Cardiac fibroblast (primary cell): ENCODE measurements at regions not wholly inside any gene's neighbourhood (a gene's known extent, or its start where the extent isn't known, plus 50 kb on each side); places are given as distances from the start of the nearest gene placed in this dataset.
"Not testable (repeated sequence)": the region's sequence is repeated elsewhere in the genome, so short reads cannot be mapped to it uniquely, and the experiment has no call there.

Source experiments
- DNase-seq, 2 donors: peaks; one replicate each; pipeline versions ENCODE4 v3.0.0 to v3.0.0-alpha.2; 2010; ENCODE audit warnings: low read depth in 2 of 2
- H3K4me3 ChIP-seq, 2 donors: replicated peaks in 1 of 2; 1 replicate in 1 of 2; 2 replicates in 1 of 2; pipeline ENCODE4 v1.5.1; 2011; ENCODE audit warnings: low read depth in 2 of 2, low read length in 2 of 2, mild to moderate bottlenecking in 2 of 2, moderate library complexity in 1 of 2
- TF ChIP-seq, protein P1 (sequence below): IDR thresholded peaks from one replicate; pipeline ENCODE4 v1.5.1; 2011; ENCODE audit warnings: low read depth, mild to moderate bottlenecking, low read length, inconsistent platforms

DNA sequence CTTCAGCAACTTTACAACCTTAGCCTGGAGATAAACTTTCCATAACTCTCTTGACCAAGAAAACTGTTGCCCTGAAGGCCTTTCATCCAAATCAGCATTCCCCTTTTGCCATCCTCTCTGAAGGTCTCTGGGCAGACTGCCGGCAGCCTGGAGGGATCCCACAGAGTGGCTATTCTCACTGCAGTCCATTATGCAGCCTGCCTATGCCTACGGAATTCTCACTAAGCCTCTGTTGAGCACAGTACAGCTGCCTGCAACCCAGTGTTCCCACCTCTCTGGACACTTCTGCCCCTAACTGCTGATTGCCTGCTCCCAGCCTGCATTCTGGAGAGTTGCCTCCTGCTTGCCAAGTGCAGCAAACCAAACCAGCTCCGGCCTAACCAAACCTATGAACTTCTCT, 548.9 kb upstream of the STEAP1 start:
- TF ChIP-seq, protein P1, sequence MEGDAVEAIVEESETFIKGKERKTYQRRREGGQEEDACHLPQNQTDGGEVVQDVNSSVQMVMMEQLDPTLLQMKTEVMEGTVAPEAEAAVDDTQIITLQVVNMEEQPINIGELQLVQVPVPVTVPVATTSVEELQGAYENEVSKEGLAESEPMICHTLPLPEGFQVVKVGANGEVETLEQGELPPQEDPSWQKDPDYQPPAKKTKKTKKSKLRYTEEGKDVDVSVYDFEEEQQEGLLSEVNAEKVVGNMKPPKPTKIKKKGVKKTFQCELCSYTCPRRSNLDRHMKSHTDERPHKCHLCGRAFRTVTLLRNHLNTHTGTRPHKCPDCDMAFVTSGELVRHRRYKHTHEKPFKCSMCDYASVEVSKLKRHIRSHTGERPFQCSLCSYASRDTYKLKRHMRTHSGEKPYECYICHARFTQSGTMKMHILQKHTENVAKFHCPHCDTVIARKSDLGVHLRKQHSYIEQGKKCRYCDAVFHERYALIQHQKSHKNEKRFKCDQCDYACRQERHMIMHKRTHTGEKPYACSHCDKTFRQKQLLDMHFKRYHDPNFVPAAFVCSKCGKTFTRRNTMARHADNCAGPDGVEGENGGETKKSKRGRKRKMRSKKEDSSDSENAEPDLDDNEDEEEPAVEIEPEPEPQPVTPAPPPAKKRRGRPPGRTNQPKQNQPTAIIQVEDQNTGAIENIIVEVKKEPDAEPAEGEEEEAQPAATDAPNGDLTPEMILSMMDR: no peak
- no peak overlapping the region for H3K4me3 ChIP-seq
- no peak for DNase-seq

DNA sequence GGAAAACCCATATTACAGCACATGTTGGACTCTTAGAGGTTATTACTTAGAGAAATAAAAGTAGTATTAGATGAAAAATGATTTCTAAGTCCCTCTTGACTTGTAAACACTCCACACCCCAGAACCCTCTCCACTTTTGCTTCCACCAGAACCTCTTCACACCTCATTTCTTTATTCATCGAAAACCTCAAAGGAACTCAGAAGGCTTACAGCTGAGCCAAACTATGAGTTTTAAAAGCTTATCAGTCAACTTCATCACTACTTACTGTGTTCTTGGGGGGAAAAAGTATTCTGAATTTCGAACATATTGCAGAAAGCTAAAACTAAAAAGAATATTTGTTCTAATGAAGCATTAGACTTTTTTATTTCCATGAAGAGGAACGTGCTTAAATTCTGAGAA, 547.8 kb upstream of the STEAP1 start:
- no peak for DNase-seq
- H3K4me3 ChIP-seq: no peak overlapping the region
- TF ChIP-seq, protein P1: no peak

DNA sequence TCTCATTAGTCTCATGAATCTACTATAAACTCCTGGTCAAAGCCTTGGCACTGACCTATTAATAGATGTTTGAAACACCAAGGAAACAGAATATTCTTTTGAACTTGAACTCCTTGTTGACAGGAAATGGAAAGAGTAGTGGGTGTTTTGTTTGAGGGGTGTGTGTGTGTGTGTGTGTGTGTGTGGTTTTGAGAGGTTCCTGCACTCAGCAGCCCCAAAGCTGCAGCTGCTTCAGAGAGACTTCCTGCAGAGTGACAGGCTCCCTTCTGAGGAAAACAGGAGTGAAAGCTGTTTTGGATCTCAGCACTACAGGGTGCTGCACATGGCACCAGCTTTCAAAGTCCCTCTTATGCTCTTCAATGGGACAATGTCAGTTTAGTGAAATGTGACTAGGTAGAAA, 546.5 kb upstream of the STEAP1 start:
- H3K4me3 ChIP-seq: no peak overlapping the region
- TF ChIP-seq, protein P1: no peak
- no peak for DNase-seq

DNA sequence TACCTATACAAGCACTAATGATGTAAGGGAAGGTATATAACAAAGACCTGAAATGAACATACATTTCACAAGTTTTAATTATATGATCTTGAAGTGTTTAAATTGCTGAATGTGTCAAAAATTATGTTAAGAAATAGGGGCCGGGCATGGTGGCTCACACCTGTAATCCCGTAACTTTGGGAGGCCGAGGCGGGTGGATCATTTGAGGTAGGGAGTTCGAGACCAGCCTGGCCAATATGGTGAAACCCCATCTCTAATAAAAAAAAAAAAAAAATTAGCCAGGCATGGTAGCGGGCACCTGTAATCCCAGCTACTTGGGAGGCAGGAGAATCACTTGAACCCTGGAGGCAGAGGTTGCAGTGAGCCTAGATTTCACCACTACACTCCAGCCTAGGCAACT, 537.4 kb upstream of the STEAP1 start:
- not testable (repeated sequence) for DNase-seq, H3K4me3 ChIP-seq

DNA sequence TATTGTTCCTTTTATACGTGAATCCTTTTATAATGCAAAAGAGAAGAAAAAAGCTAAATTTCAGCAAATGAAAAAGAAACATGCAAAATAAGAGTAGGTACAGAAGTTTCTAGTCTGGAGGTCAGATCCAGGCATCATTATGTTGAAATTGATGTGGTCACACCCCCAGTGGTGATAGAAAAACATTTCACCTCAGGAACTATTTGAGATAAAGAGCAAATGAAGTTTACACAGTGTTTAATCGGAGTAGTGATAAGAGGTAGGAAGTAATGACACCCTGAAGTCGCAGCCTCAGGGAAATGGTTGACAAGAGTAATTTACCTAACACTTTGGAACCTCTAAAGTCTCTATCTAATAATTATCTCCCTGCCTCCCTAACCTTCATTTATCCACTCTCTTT, 536.0 kb upstream of the STEAP1 start:
- no peak for DNase-seq
- H3K4me3 ChIP-seq: no peak overlapping the region
- TF ChIP-seq, protein P1: no peak

DNA sequence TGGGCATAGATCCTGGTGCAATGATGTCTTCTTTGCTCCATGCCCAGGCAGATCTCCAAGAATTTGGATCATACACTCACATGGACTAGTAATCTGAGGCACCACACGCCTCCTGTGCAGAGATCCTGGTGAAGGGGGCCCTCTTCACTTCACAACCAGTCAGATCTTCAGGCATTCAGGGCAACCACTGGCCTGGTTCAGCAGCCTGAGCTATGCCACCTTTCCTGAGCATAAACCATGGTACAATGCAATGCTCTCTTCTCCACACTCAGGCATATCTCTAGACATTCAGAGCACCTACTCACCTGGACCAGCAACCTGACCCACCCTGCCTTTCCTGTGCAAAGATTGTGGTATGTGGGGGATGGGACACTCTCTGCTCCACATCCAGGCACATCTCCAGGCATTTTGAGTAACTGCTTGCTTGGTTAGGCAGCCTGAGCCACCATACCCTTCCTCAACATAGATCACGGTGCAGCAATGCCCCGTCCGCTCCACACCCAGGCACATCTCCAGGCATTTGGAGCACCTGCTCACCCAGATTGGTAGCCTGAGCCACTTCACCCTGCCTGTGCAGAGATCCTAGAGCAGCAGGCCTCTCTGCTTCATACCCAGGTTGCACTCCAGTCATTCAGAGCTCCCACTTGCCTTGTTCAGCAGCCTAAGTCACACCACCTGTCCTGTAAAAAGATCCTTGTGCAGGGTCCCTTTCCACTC, 532.2 kb upstream of the STEAP1 start:
- H3K4me3 ChIP-seq: no peak overlapping the region
- TF ChIP-seq, protein P1: no peak
- DNase-seq: no peak

DNA sequence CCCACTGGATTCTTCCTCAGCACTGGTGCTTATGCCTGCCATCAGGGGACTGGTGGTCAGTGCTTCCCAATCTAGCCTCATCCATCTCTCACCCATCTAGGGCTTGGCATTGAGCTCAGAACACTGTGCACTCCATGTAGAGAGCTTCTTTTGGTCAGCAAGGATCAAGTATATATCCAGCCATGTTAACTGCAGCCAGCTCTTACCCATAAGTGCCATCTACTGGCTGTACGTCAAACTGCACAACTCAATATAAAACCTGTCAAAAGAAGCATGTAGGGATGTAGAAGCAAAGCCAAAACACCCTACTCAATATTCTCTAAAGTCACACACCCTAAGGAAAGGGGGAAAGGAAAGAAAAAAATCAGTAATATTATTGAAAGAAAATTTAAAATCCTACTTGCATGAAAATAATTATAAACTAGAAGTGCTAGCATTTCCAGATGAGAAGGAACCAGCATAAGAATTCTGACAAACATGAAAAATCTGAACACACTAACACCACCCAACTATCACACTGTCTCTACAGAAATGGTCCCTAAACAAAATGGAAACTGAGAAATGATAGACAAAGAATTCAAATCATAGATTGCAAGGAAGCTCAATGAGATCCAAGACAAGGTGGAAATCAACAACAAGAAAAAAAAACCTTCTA, 531.1 kb upstream of the STEAP1 start:
- TF ChIP-seq, protein P1: peak; percentile 70
- no peak overlapping the region for H3K4me3 ChIP-seq
- DNase-seq: peak; percentile 36 to 54

DNA sequence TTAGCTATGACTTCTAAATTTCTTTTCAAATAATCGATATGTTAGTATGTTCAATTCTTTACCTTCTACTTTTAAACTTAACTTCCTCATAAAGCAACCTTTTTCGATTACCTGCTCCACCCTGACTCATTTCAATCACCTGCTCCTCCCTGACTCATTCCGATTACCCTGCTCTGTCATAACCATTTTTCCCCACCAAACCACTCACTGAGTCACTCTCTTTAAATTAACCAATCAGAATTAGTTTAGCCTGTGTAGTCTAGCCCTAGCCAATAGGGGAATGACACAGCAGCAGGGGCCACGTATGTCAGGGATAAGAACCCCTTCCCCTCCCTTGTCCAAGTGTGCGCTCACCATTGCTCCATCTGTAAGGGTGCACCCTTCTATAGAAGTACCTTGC, 530.1 kb upstream of the STEAP1 start:
- DNase-seq: not testable (repeated sequence)

More for the DNA sequence above, 530.1 kb upstream of the STEAP1 start:
- H3K4me3 ChIP-seq: not testable (repeated sequence)
